Vagina (tissue), 2 donors: ENCODE measurements at regions not wholly inside any gene's neighbourhood (a gene's known extent, or its start where the extent isn't known, plus 50 kb on each side); places are given as distances from the start of the nearest gene placed in this dataset.
"Not testable (repeated sequence)": the region's sequence is repeated elsewhere in the genome, so short reads cannot be mapped to it uniquely, and the experiment has no call there.

Source experiments
- POLR2A ChIP-seq, 2 donors: fragments of 450-650 bp; IDR thresholded peaks; one replicate each; pipeline ENCODE4 v1.6.1; 2017; ENCODE audit warnings: antibody characterized with exemption in 2 of 2, mild to moderate bottlenecking in 2 of 2, moderate library complexity in 2 of 2
- POLR2AphosphoS5 ChIP-seq, 2 donors: sonication (generic); formaldehyde crosslinking; IDR thresholded peaks; one replicate each; pipeline ENCODE4 v1.9.0; 2017; ENCODE audit warnings: antibody characterized with exemption in 2 of 2, mild to moderate bottlenecking in 2 of 2, low read depth in 1 of 2; ENCODE audit not compliant: insufficient read depth in 1 of 2
- TF ChIP-seq, protein P1 (sequence below), 3 experiments: fragments of 450-650 bp in 2 of 3; fragments of 200-600 bp in 1 of 3; sonication (generic) in 1 of 3; IDR thresholded peaks; one replicate each; pipeline ENCODE4 v1.5.1; 2017 to 2019; ENCODE audit warnings: antibody characterized with exemption in 3 of 3, mild to moderate bottlenecking in 2 of 3, moderate library complexity in 2 of 3

DNA sequence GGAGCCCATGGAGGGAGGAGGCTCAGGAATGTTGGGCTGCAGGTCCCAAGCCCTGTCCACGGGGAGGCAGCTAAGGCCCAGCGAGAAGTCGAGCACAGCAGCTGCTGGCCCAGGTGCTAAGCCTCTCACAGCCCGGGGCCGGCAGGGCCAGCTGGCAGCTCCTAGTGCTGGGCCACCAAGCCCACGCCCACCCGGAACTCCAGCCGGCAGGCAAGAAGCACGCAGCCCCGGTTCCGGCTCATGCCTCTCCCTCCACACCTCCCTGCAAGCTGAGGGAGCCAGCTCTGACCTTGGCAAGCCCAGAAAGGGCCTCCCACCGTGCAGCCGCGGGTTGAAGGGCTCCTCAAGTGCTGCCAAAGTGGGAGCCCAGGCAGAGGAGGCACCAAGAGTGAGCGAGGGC is 121.3 kb upstream of the HMX1 start:
- TF ChIP-seq, protein P1, sequence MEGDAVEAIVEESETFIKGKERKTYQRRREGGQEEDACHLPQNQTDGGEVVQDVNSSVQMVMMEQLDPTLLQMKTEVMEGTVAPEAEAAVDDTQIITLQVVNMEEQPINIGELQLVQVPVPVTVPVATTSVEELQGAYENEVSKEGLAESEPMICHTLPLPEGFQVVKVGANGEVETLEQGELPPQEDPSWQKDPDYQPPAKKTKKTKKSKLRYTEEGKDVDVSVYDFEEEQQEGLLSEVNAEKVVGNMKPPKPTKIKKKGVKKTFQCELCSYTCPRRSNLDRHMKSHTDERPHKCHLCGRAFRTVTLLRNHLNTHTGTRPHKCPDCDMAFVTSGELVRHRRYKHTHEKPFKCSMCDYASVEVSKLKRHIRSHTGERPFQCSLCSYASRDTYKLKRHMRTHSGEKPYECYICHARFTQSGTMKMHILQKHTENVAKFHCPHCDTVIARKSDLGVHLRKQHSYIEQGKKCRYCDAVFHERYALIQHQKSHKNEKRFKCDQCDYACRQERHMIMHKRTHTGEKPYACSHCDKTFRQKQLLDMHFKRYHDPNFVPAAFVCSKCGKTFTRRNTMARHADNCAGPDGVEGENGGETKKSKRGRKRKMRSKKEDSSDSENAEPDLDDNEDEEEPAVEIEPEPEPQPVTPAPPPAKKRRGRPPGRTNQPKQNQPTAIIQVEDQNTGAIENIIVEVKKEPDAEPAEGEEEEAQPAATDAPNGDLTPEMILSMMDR (IDR thresholded peaks at IDR 0.05) = not testable (repeated sequence)
- not testable (repeated sequence) for TF ChIP-seq POLR2A (IDR thresholded peaks at IDR 0.05); POLR2AphosphoS5 (IDR thresholded peaks at IDR 0.05; ENCODE audit: insufficient read depth in 1 of 2, low read depth in 1 of 2)
